HCT116 (cell line): ENCODE measurements at regions not wholly inside any gene's neighbourhood (a gene's known extent, or its start where the extent isn't known, plus 50 kb on each side); places are given as distances from the start of the nearest gene placed in this dataset.

Experiments
- ATAC-seq: fragments of 200-7000 bp; cut with Tn5 transposase; 2 replicates; pipeline ENCODE4 v1.9.1; 2020; ENCODE audit warnings: mild to moderate bottlenecking, moderate library complexity
- BruUV-seq: library from RNA; stranded (reverse); fragments of 400-500 nt; replicated peaks from 2 replicates; lab custom pipeline; 2021; lab: Mats Ljungman, UMichigan
- CTCF ChIA-PET: fragments of 300-600 bp; sonication (Branson Sonifier 250); formaldehyde crosslinking; loops from one replicate; lab custom pipeline; 2021; ENCODE audit warnings: antibody characterized with exemption; lab: Charles Lee
- POLR2A ChIA-PET: fragments of 300-600, 350-600 bp; sonication (Branson Sonifier 250); formaldehyde crosslinking; loops from one replicate; lab custom pipeline; 2021; ENCODE audit warnings: antibody characterized with exemption; lab: Charles Lee
- RAD21 ChIA-PET, 2 experiments: fragments of 300-600 bp; sonication (Branson Sonifier 250); formaldehyde crosslinking; loops; one replicate each; lab custom pipeline; 2023; ENCODE audit warnings: low total read pairs in 2 of 2; ENCODE audit not compliant: uncharacterized antibody in 2 of 2, unreplicated experiment in 2 of 2, low non-redundant PET in 1 of 2; lab: Charles Lee
- DNase-seq: peaks from one replicate; pipeline ENCODE4 v3.0.0-alpha.2; 2010; ENCODE audit warnings: low read depth, low spot score
- H2AFZ ChIP-seq: fragments of 200-600 bp; shearing (Covaris generic), sonication (generic); 2 replicates; pipeline ENCODE4 v1.6.1; 2017; ENCODE audit warnings: low read depth, mixed run types, mixed read lengths, antibody characterized with exemption, low read length; ENCODE audit not compliant: poor library complexity, severe bottlenecking
- H3K27ac ChIP-seq: 2 replicates; pipeline ENCODE4 v1.5.1; 2012; ENCODE audit warnings: low read depth, low read length
- H3K27me3 ChIP-seq: fragments of 200-600 bp; sonication (generic); 2 replicates; pipeline ENCODE4 v1.6.1; 2016; ENCODE audit warnings: mixed run types, low read length, mixed read lengths; ENCODE audit not compliant: insufficient read depth
- H3K36me3 ChIP-seq, 2 experiments: fragments of 200-500 bp in 1 of 2; fragments of 200-600 bp in 1 of 2; sonication (Bioruptor generic) in 1 of 2; sonication (generic) in 1 of 2; 2 replicates each; pipeline versions ENCODE4 v1.5.1 to v1.6.1; 2014 to 2016; ENCODE audit warnings: low read length in 2 of 2, inconsistent platforms in 1 of 2, mixed read lengths in 1 of 2, mixed run types in 1 of 2; ENCODE audit not compliant: insufficient read depth in 2 of 2, control insufficient read depth in 1 of 2
- H3K4me1 ChIP-seq, 2 experiments: fragments of 200-600 bp in 1 of 2; sonication (generic) in 1 of 2; 2 replicates each; pipeline versions ENCODE4 v1.5.1 to v1.6.1; 2012 to 2017; ENCODE audit warnings: low read length in 2 of 2, inconsistent platforms in 1 of 2, mild to moderate bottlenecking in 1 of 2, mixed read lengths in 1 of 2, mixed run types in 1 of 2, moderate library complexity in 1 of 2; ENCODE audit not compliant: insufficient read depth in 2 of 2, control insufficient read depth in 1 of 2
- H3K4me2 ChIP-seq: fragments of 200-600 bp; sonication (generic); 2 replicates; pipeline ENCODE4 v1.6.1; 2017; ENCODE audit warnings: mixed run types, low read length, mixed read lengths
- H3K4me3 ChIP-seq, 2 experiments: fragments of 200-600 bp in 1 of 2; sonication (generic) in 1 of 2; replicated peaks in 1 of 2; 2 replicates each; pipeline ENCODE4 v1.5.1; 2011 to 2016; ENCODE audit warnings: low read length in 2 of 2, control low read depth in 1 of 2, low read depth in 1 of 2, mild to moderate bottlenecking in 1 of 2, mixed read lengths in 1 of 2, mixed run types in 1 of 2
- H3K79me2 ChIP-seq: fragments of 200-600 bp; sonication (generic); 2 replicates; pipeline ENCODE4 v1.6.1; 2017; ENCODE audit warnings: mild to moderate bottlenecking, mixed run types, low read length, moderate library complexity, mixed read lengths; ENCODE audit not compliant: insufficient read depth
- H3K9ac ChIP-seq: fragments of 200-600 bp; sonication (generic); 2 replicates; pipeline ENCODE4 v1.6.1; 2016; ENCODE audit warnings: low read length, mixed read lengths
- H3K9me2 ChIP-seq: fragments of 200-600 bp; sonication (generic), shearing (Covaris generic); 2 replicates; pipeline ENCODE4 v1.6.1; 2017; ENCODE audit warnings: mixed run types, mild to moderate bottlenecking, moderate library complexity; ENCODE audit not compliant: insufficient read depth
- H3K9me3 ChIP-seq, 2 experiments: fragments of 200-500 bp in 1 of 2; fragments of 200-600 bp in 1 of 2; sonication (Bioruptor generic) in 1 of 2; sonication (generic) in 1 of 2; 2 replicates each; pipeline ENCODE4 v1.6.1; 2014 to 2017; ENCODE audit warnings: low read length in 2 of 2, mixed read lengths in 2 of 2, inconsistent platforms in 1 of 2, low read depth in 1 of 2, mild to moderate bottlenecking in 1 of 2, mixed run types in 1 of 2, moderate library complexity in 1 of 2; ENCODE audit not compliant: control insufficient read depth in 1 of 2, insufficient read depth in 1 of 2
- H4K20me1 ChIP-seq: fragments of 200-600 bp; sonication (generic), shearing (Covaris generic); 2 replicates; pipeline ENCODE4 v1.6.1; 2017; ENCODE audit warnings: mixed run types, mild to moderate bottlenecking, moderate library complexity; ENCODE audit not compliant: insufficient read depth
- CEBPB ChIP-seq: IDR thresholded peaks from 2 replicates; pipeline ENCODE4 v1.6.1; 2012; ENCODE audit warnings: low read depth
- JUND ChIP-seq: IDR thresholded peaks from 2 replicates; pipeline ENCODE4 v1.6.1; 2012
- MAX ChIP-seq: IDR thresholded peaks from 2 replicates; pipeline ENCODE4 v1.6.1; 2012
- POLR2A ChIP-seq: IDR thresholded peaks from 2 replicates; pipeline ENCODE4 v1.7.0; 2011; ENCODE audit warnings: borderline replicate concordance; ENCODE audit not compliant: insufficient read depth, insufficient read length; ENCODE audit errors: extremely low read depth
- POLR2AphosphoS5 ChIP-seq: IDR thresholded peaks from 2 replicates; pipeline ENCODE4 v1.6.1; 2011; ENCODE audit warnings: mild to moderate bottlenecking, low read depth, low read length, moderate library complexity
- RAD21 ChIP-seq: IDR thresholded peaks from 2 replicates; pipeline ENCODE4 v1.6.1; 2012; ENCODE audit warnings: low read depth, mild to moderate bottlenecking
- REST ChIP-seq: IDR thresholded peaks from 2 replicates; pipeline ENCODE4 v1.6.1; 2012; ENCODE audit warnings: low read depth
- SP1 ChIP-seq: IDR thresholded peaks from 2 replicates; pipeline ENCODE4 v1.6.1; 2012; ENCODE audit warnings: low read depth
- TCF7L2 ChIP-seq: IDR thresholded peaks from 2 replicates; pipeline ENCODE4 v1.7.0; 2011; ENCODE audit warnings: borderline replicate concordance, inconsistent platforms; ENCODE audit not compliant: insufficient read depth, insufficient read length; ENCODE audit errors: extremely low read depth
- YY1 ChIP-seq: IDR thresholded peaks from 2 replicates; pipeline ENCODE4 v1.6.1; 2011; ENCODE audit warnings: low read length, low read depth, moderate library complexity, mild to moderate bottlenecking; ENCODE audit not compliant: insufficient replicate concordance; ENCODE audit errors: extremely low read depth
- intact Hi-C: fragments of 100-400 bp; cut with micrococcal nuclease; formaldehyde crosslinking; loops from 2 replicates; pipeline ENCODE4 v1.10.0; 2022

- DNase-seq: no peak
- no peak for TF ChIP-seq JUND
- TF ChIP-seq RAD21: no peak
- TF ChIP-seq SP1: no peak
- TF ChIP-seq POLR2AphosphoS5: no peak
- no peak for TF ChIP-seq REST
- TF ChIP-seq MAX: no peak
- TF ChIP-seq TCF7L2: no peak
- no peak for TF ChIP-seq YY1
- TF ChIP-seq POLR2A: no peak
- no peak for TF ChIP-seq CEBPB
These were observed 114.5 kb upstream of the KIT start for GRCh38 chr4:54543088-54543795.

More at GRCh38 chr4:54543088-54543795, 114.5 kb upstream of the KIT start:
- no peak overlapping the region for H3K4me2 ChIP-seq
- H3K4me1 ChIP-seq: peaks cover 0 to 3% of the 10 kb centered on the region in 2 experiments; a peak in 1 of 4 replicates
- no peak for ATAC-seq
- no peak overlapping the region for H3K9ac ChIP-seq
- no peaks in the 10 kb centered on the region for H3K36me3 ChIP-seq
- H3K9me2 ChIP-seq: no peaks in the 10 kb centered on the region
- CTCF ChIA-PET: no interaction called here
- H3K4me3 ChIP-seq: no peak overlapping the region
- no peak overlapping the region for H3K27ac ChIP-seq
- H3K79me2 ChIP-seq: no peaks in the 10 kb centered on the region
- RAD21 ChIA-PET: no interaction called here
- H3K9me3 ChIP-seq: no peaks in the 10 kb centered on the region
- POLR2A ChIA-PET: no interaction called here
- peaks cover 17% of the 10 kb centered on the region for H3K27me3 ChIP-seq
- no peaks in the 10 kb centered on the region for H4K20me1 ChIP-seq
- H2AFZ ChIP-seq: no peak overlapping the region
- no TSS peak for BruUV-seq
- intact Hi-C loops: no loop called here
